CD8-positive, alpha-beta memory T cell (primary cell): ENCODE measurements at regions not wholly inside any gene's neighbourhood (a gene's known extent, or its start where the extent isn't known, plus 50 kb on each side); places are given as distances from the start of the nearest gene placed in this dataset.

Experiments
- CTCF ChIA-PET: fragments of 350-600 bp; sonication (Branson Sonifier 250); formaldehyde crosslinking; loops from one replicate; lab custom pipeline; 2021; ENCODE audit warnings: antibody characterized with exemption; lab: Charles Lee
- POLR2A ChIA-PET: fragments of 350-600 bp; sonication (Branson Sonifier 250); formaldehyde crosslinking; loops from one replicate; lab custom pipeline; 2021; ENCODE audit warnings: antibody characterized with exemption; lab: Charles Lee
- DNase-seq, 5 donors: peaks; one replicate each; pipeline versions ENCODE4 v3.0.0 to v3.0.0-alpha.2; 2020 to 2022; ENCODE audit warnings: mixed read lengths in 1 of 5
- H3K27ac ChIP-seq: one replicate; pipeline ENCODE4 v1.7.0; 2013; ENCODE audit warnings: low read depth, mild to moderate bottlenecking, low read length, moderate library complexity
- H3K27me3 ChIP-seq: 2 replicates; pipeline ENCODE4 v1.7.0; 2013; ENCODE audit warnings: low read length, mild to moderate bottlenecking; ENCODE audit not compliant: insufficient read depth, poor library complexity, severe bottlenecking
- H3K36me3 ChIP-seq: 2 replicates; pipeline ENCODE4 v1.7.0; 2013; ENCODE audit warnings: mild to moderate bottlenecking, low read length, moderate library complexity; ENCODE audit not compliant: insufficient read depth
- H3K4me1 ChIP-seq: 2 replicates; pipeline ENCODE4 v1.7.0; 2013; ENCODE audit warnings: mild to moderate bottlenecking, low read length, moderate library complexity; ENCODE audit not compliant: insufficient read depth
- H3K4me3 ChIP-seq: 2 replicates; pipeline ENCODE4 v1.7.0; 2013; ENCODE audit warnings: mild to moderate bottlenecking, low read length
- H3K9me3 ChIP-seq: 2 replicates; pipeline ENCODE4 v1.7.0; 2013; ENCODE audit warnings: mild to moderate bottlenecking, low read length
- H3K27ac Mint-ChIP-seq, 8 donors: one replicate each; pipeline ENCODE4 v1.8.0; 2020 to 2021; ENCODE audit warnings: mixed read lengths in 8 of 8, mild to moderate bottlenecking in 6 of 8, inconsistent platforms in 3 of 8, moderate library complexity in 3 of 8
- H3K27me3 Mint-ChIP-seq, 2 donors: one replicate each; pipeline ENCODE4 v1.8.0; 2020 to 2021; ENCODE audit warnings: mixed read lengths in 2 of 2, mild to moderate bottlenecking in 1 of 2, moderate library complexity in 1 of 2
- H3K36me3 Mint-ChIP-seq, 3 donors: one replicate each; pipeline ENCODE4 v1.8.0; 2020 to 2021; ENCODE audit warnings: mixed read lengths in 3 of 3, inconsistent platforms in 1 of 3, mild to moderate bottlenecking in 1 of 3
- H3K4me1 Mint-ChIP-seq, 3 donors: one replicate each; pipeline ENCODE4 v1.8.0; 2020 to 2021; ENCODE audit warnings: mixed read lengths in 3 of 3, inconsistent platforms in 1 of 3, mild to moderate bottlenecking in 1 of 3
- H3K4me3 Mint-ChIP-seq, 7 donors: one replicate each; pipeline ENCODE4 v1.8.0; 2020 to 2021; ENCODE audit warnings: mixed read lengths in 7 of 7, mild to moderate bottlenecking in 6 of 7, moderate library complexity in 4 of 7, inconsistent platforms in 2 of 7
- H3K9me3 Mint-ChIP-seq, 5 donors: one replicate each; pipeline ENCODE4 v1.8.0; 2020 to 2022; ENCODE audit warnings: mixed read lengths in 5 of 5, mild to moderate bottlenecking in 3 of 5, moderate library complexity in 2 of 5, inconsistent platforms in 1 of 5

GRCh38 chr2:59276033-59276432, 1034.9 kb upstream of the FANCL start:
- no peaks in the 10 kb centered on the region for H3K36me3 Mint-ChIP-seq
- Histone ChIP-seq H3K27me3 (no peaks in the 10 kb centered on the region), H3K4me1 (no peaks in the 10 kb centered on the region), H3K36me3 (no peaks in the 10 kb centered on the region), H3K27ac (no peak overlapping the region), H3K4me3 (no peak overlapping the region), H3K9me3 (no peaks in the 10 kb centered on the region)
- peaks cover 0 to 4% (median 2%) of the 10 kb centered on the region in 5 donors for H3K9me3 Mint-ChIP-seq
- H3K27me3 Mint-ChIP-seq, result no peaks in the 10 kb centered on the region
- H3K4me1 Mint-ChIP-seq, result no peaks in the 10 kb centered on the region
- CTCF ChIA-PET, result no interaction called here
- H3K4me3 Mint-ChIP-seq, result no peak overlapping the region
- POLR2A ChIA-PET, result no interaction called here
- no peak for DNase-seq
- H3K27ac Mint-ChIP-seq, result no peak overlapping the region

- ChIA-PET CTCF (no interaction called here), POLR2A (no interaction called here)
Measured at GRCh38 chr2:59266453-59266852, 1025.3 kb upstream of the FANCL start.

GRCh38 chr2:59259913-59260312, 1018.8 kb upstream of the FANCL start:
- POLR2A ChIA-PET, result no interaction called here
- H3K4me1 ChIP-seq, result no peaks in the 10 kb centered on the region
- H3K9me3 ChIP-seq, result no peaks in the 10 kb centered on the region
- CTCF ChIA-PET, result no interaction called here
- no peak overlapping the region for H3K4me3 Mint-ChIP-seq
- no peak overlapping the region for H3K4me3 ChIP-seq
- H3K36me3 Mint-ChIP-seq, result no peaks in the 10 kb centered on the region
- no peaks in the 10 kb centered on the region for H3K27me3 Mint-ChIP-seq
- no peaks in the 10 kb centered on the region for H3K4me1 Mint-ChIP-seq
- no peaks in the 10 kb centered on the region for H3K36me3 ChIP-seq
- no peak overlapping the region for H3K27ac Mint-ChIP-seq
- H3K27ac ChIP-seq, result no peak overlapping the region
- no peak for DNase-seq
- H3K27me3 ChIP-seq, result no peaks in the 10 kb centered on the region
- H3K9me3 Mint-ChIP-seq, result peaks cover 0 to 7% (median 0%) of the 10 kb centered on the region in 5 donors

More at GRCh38 chr2:59266453-59266852, 1025.3 kb upstream of the FANCL start:
- Mint-ChIP-seq H3K36me3 (no peaks in the 10 kb centered on the region), H3K4me1 (no peaks in the 10 kb centered on the region), H3K4me3 (no peak overlapping the region), H3K27ac (no peak overlapping the region), H3K27me3 (no peaks in the 10 kb centered on the region), H3K9me3 (peaks cover 0 to 7% (median 0%) of the 10 kb centered on the region in 5 donors)
- H3K4me3 ChIP-seq, result no peak overlapping the region
- no peaks in the 10 kb centered on the region for H3K27me3 ChIP-seq
- no peaks in the 10 kb centered on the region for H3K4me1 ChIP-seq
- no peaks in the 10 kb centered on the region for H3K36me3 ChIP-seq
- H3K9me3 ChIP-seq, result no peaks in the 10 kb centered on the region
- H3K27ac ChIP-seq, result no peak overlapping the region
- no peak for DNase-seq

GRCh38 chr2:59256290-59256689, 1015.2 kb upstream of the FANCL start:
- DNase-seq, result no peak
- Mint-ChIP-seq H3K4me1 (no peaks in the 10 kb centered on the region), H3K27me3 (no peaks in the 10 kb centered on the region), H3K36me3 (no peaks in the 10 kb centered on the region), H3K4me3 (no peak overlapping the region), H3K27ac (no peak overlapping the region), H3K9me3 (peaks cover 0 to 5% (median 0%) of the 10 kb centered on the region in 5 donors)
- H3K4me3 ChIP-seq, result no peak overlapping the region
- ChIA-PET CTCF (no interaction called here), POLR2A (no interaction called here)
- H3K27me3 ChIP-seq, result no peaks in the 10 kb centered on the region
- H3K9me3 ChIP-seq, result no peaks in the 10 kb centered on the region
- no peak overlapping the region for H3K27ac ChIP-seq
- H3K4me1 ChIP-seq, result no peaks in the 10 kb centered on the region
- H3K36me3 ChIP-seq, result no peaks in the 10 kb centered on the region

- ChIA-PET POLR2A (no interaction called here), CTCF (no interaction called here)
- Mint-ChIP-seq H3K4me3 (no peak overlapping the region), H3K36me3 (no peaks in the 10 kb centered on the region), H3K9me3 (peaks cover 0 to 5% (median 0%) of the 10 kb centered on the region in 5 donors), H3K27ac (no peak overlapping the region), H3K27me3 (no peaks in the 10 kb centered on the region), H3K4me1 (no peaks in the 10 kb centered on the region)
- Histone ChIP-seq H3K4me1 (no peaks in the 10 kb centered on the region), H3K9me3 (no peaks in the 10 kb centered on the region), H3K36me3 (no peaks in the 10 kb centered on the region), H3K27me3 (no peaks in the 10 kb centered on the region), H3K27ac (no peak overlapping the region), H3K4me3 (no peak overlapping the region)
- no peak for DNase-seq
Measured at GRCh38 chr2:59254279-59254678, 1013.2 kb upstream of the FANCL start.

GRCh38 chr2:59250307-59250677, 1009.2 kb upstream of the FANCL start:
- Histone ChIP-seq H3K27me3 (no peaks in the 10 kb centered on the region), H3K36me3 (no peaks in the 10 kb centered on the region), H3K4me1 (no peaks in the 10 kb centered on the region), H3K4me3 (no peak overlapping the region), H3K27ac (no peak overlapping the region), H3K9me3 (no peaks in the 10 kb centered on the region)
- Mint-ChIP-seq H3K9me3 (peaks cover 0 to 6% (median 0%) of the 10 kb centered on the region in 5 donors), H3K4me1 (no peaks in the 10 kb centered on the region), H3K4me3 (no peak overlapping the region), H3K27me3 (no peaks in the 10 kb centered on the region), H3K36me3 (no peaks in the 10 kb centered on the region), H3K27ac (no peak overlapping the region)
- POLR2A ChIA-PET, result no interaction called here
- no peak for DNase-seq
- CTCF ChIA-PET, result no interaction called here

GRCh38 chr2:59249441-59250306, 1008.5 kb upstream of the FANCL start:
- Histone ChIP-seq H3K4me3 (no peak overlapping the region), H3K4me1 (no peaks in the 10 kb centered on the region), H3K27ac (no peak overlapping the region), H3K36me3 (no peaks in the 10 kb centered on the region), H3K27me3 (no peaks in the 10 kb centered on the region), H3K9me3 (no peaks in the 10 kb centered on the region)
- H3K4me1 Mint-ChIP-seq, result no peaks in the 10 kb centered on the region
- ChIA-PET CTCF (no interaction called here), POLR2A (no interaction called here)
- no peaks in the 10 kb centered on the region for H3K36me3 Mint-ChIP-seq
- H3K9me3 Mint-ChIP-seq, result peaks cover 0 to 6% (median 0%) of the 10 kb centered on the region in 5 donors
- no peaks in the 10 kb centered on the region for H3K27me3 Mint-ChIP-seq
- H3K27ac Mint-ChIP-seq, result no peak overlapping the region
- no peak for DNase-seq
- no peak overlapping the region for H3K4me3 Mint-ChIP-seq

GRCh38 chr2:59239146-59239545, 998.0 kb upstream of the FANCL start:
- no peaks in the 10 kb centered on the region for H3K36me3 ChIP-seq
- CTCF ChIA-PET, result no interaction called here
- H3K27ac ChIP-seq, result no peak overlapping the region
- H3K27me3 Mint-ChIP-seq, result no peaks in the 10 kb centered on the region
- no peaks in the 10 kb centered on the region for H3K4me1 Mint-ChIP-seq
- POLR2A ChIA-PET, result no interaction called here
- no peaks in the 10 kb centered on the region for H3K36me3 Mint-ChIP-seq
- H3K27ac Mint-ChIP-seq, result no peak overlapping the region
- H3K9me3 Mint-ChIP-seq, result no peaks in the 10 kb centered on the region
- H3K4me3 ChIP-seq, result no peak overlapping the region
- no peaks in the 10 kb centered on the region for H3K9me3 ChIP-seq
- H3K27me3 ChIP-seq, result no peaks in the 10 kb centered on the region
- DNase-seq, result no peak
- no peaks in the 10 kb centered on the region for H3K4me1 ChIP-seq
- H3K4me3 Mint-ChIP-seq, result no peak overlapping the region
